GM13977 (cell line): ENCODE measurements at regions not wholly inside any gene's neighbourhood (a gene's known extent, or its start where the extent isn't known, plus 50 kb on each side); places are given as distances from the start of the nearest gene placed in this dataset.

ENCODE experiments used
- DNase-seq: peaks from one replicate; pipeline ENCODE4 v3.0.0; 2012; ENCODE audit warnings: low spot score
- CTCF ChIP-seq: IDR thresholded peaks from 2 replicates; pipeline ENCODE4 v1.5.1; 2012; ENCODE audit warnings: mild to moderate bottlenecking, control low read depth; ENCODE audit not compliant: insufficient read depth; ENCODE audit errors: extremely low read depth, missing control alignments
- in situ Hi-C: fragments of 300-500 bp; cut with MboI; formaldehyde crosslinking; loops from one replicate; pipeline ENCODE4 v1.12.0; 2022; ENCODE audit warnings: low sequenced_read_pairs, low pct_unique_long_range_greater_than_20kb, mixed read lengths, inconsistent platforms; ENCODE audit not compliant: unreplicated experiment

GRCh38 chr6:94389218-94389617, 969.9 kb upstream of the EPHA7 start:
- DNase-seq, result no peak
- in situ Hi-C loops, result no loop called here
- no peak for TF ChIP-seq CTCF

GRCh38 chr6:94377835-94378234, 958.5 kb upstream of the EPHA7 start:
- no peak for TF ChIP-seq CTCF
- in situ Hi-C loops, result no loop called here
- DNase-seq, result no peak

GRCh38 chr6:94376876-94377275, 957.5 kb upstream of the EPHA7 start:
- no peak for TF ChIP-seq CTCF
- no peak for DNase-seq
- in situ Hi-C loops, result no loop called here

GRCh38 chr6:94372229-94372628, 952.9 kb upstream of the EPHA7 start:
- TF ChIP-seq CTCF, result no peak
- DNase-seq, result no peak
- in situ Hi-C loops, result no loop called here

GRCh38 chr6:94367316-94367715, 948.0 kb upstream of the EPHA7 start:
- no peak for TF ChIP-seq CTCF
- no peak for DNase-seq
- in situ Hi-C loops, result no loop called here

GRCh38 chr6:94362061-94362864, 942.9 kb upstream of the EPHA7 start:
- DNase-seq, result no peak
- TF ChIP-seq CTCF, result no peak
- in situ Hi-C loops, result no loop called here
